Esophagus muscularis mucosa (tissue), 4 donors: ENCODE measurements at regions not wholly inside any gene's neighbourhood (a gene's known extent, or its start where the extent isn't known, plus 50 kb on each side); places are given as distances from the start of the nearest gene placed in this dataset.

Source experiments
- DNase-seq: peaks from one replicate; pipeline ENCODE4 v3.0.0-alpha.2; 2017; ENCODE audit errors: extremely low spot score
- H3K27ac ChIP-seq, 4 donors: fragments of 200-600 bp; sonication (generic); replicated peaks in 1 of 4; 1 replicate in 3 of 4; 2 replicates in 1 of 4; pipeline ENCODE4 v1.5.1; 2016 to 2019; ENCODE audit warnings: mild to moderate bottlenecking in 1 of 4
- H3K27me3 ChIP-seq, 4 donors: fragments of 200-600 bp; sonication (generic); one replicate each; pipeline versions ENCODE4 v1.5.1 to v1.6.0; 2016 to 2019
- H3K36me3 ChIP-seq, 4 donors: fragments of 200-600 bp; sonication (generic); one replicate each; pipeline ENCODE4 v1.5.1; 2016 to 2019
- H3K4me1 ChIP-seq, 4 donors: fragments of 200-600 bp; sonication (generic); one replicate each; pipeline ENCODE4 v1.5.1; 2016 to 2019
- H3K4me3 ChIP-seq, 4 donors: fragments of 200-600 bp; sonication (generic); 1 replicate in 2 of 4; 2 replicates in 2 of 4; pipeline ENCODE4 v1.5.1; 2016 to 2019; ENCODE audit warnings: mild to moderate bottlenecking in 4 of 4, moderate library complexity in 1 of 4
- H3K9me3 ChIP-seq, 4 donors: fragments of 200-600 bp; sonication (generic); 1 replicate in 3 of 4; 2 replicates in 1 of 4; pipeline ENCODE4 v1.5.1; 2016 to 2019
- EP300 ChIP-seq: sonication (generic); formaldehyde crosslinking; IDR thresholded peaks from one replicate; pipeline ENCODE4 v1.6.1; 2017; ENCODE audit warnings: antibody characterized with exemption
- POLR2A ChIP-seq: fragments of 450-650 bp; IDR thresholded peaks from one replicate; pipeline ENCODE4 v1.6.1; 2017; ENCODE audit warnings: antibody characterized with exemption, moderate library complexity, mild to moderate bottlenecking, low read depth
- POLR2AphosphoS5 ChIP-seq, 2 donors: sonication (generic); formaldehyde crosslinking; IDR thresholded peaks; one replicate each; pipeline ENCODE4 v1.6.1; 2017; ENCODE audit warnings: antibody characterized with exemption in 2 of 2
- WGBS: methylation state at CpG from one replicate; pipeline ENCODE4 v1.1.5; 2018; 5-methylcytosine and 5-hydroxymethylcytosine counted together
- intact Hi-C: fragments of 100-400 bp; cut with DNase I; formaldehyde crosslinking; loops from one replicate; pipeline ENCODE4 v1.15.1; 2023
- TF ChIP-seq, protein P1 (sequence below), 3 experiments: fragments of 200-600 bp in 2 of 3; fragments of 450-650 bp in 1 of 3; sonication (generic) in 2 of 3; IDR thresholded peaks; one replicate each; pipeline ENCODE4 v1.5.1; 2017 to 2019; ENCODE audit warnings: antibody characterized with exemption in 3 of 3, mild to moderate bottlenecking in 2 of 3, moderate library complexity in 1 of 3

DNA sequence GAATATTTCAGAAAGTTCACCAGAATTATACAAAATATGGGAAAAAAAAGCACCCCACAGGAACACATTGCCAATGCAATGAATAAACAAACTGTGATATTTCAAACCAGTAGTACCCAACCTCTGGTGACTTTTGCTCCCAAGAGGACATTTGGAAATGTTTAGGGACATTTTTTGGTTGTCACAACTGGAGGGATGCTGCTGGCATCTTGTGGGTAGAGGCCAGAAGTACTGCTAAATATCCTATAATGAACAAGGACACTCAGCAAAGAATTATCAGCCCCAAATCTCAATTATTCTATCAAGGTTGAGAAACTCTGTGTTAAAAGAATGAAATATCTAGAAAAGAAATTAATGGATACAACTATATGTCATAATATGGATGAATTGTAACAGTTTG is 1334.4 kb upstream of the FLRT2 start:
- H3K36me3 ChIP-seq = no peaks in the 10 kb centered on the region

DNA sequence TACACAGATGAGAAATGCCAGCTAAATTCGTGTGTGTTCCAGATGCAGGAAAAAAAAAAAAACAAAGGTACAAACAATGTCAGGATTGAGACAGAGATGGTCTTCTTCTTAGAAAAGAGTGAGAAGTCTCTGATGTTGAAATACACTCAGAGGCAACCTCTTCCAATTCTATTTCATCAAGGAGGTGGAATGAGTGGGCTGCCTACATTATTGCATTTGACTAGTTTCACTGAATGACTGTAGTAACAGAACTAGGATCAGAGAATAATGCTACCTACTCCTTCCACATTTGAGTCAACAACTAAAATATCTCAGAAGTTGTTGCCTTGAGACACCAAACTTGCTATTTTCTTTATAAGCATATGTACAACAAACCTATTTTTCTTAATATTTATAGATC is 1332.2 kb upstream of the FLRT2 start:
- no peak overlapping the region for H3K4me3 ChIP-seq
- H3K27me3 ChIP-seq = no peaks in the 10 kb centered on the region
- TF ChIP-seq, protein P1, sequence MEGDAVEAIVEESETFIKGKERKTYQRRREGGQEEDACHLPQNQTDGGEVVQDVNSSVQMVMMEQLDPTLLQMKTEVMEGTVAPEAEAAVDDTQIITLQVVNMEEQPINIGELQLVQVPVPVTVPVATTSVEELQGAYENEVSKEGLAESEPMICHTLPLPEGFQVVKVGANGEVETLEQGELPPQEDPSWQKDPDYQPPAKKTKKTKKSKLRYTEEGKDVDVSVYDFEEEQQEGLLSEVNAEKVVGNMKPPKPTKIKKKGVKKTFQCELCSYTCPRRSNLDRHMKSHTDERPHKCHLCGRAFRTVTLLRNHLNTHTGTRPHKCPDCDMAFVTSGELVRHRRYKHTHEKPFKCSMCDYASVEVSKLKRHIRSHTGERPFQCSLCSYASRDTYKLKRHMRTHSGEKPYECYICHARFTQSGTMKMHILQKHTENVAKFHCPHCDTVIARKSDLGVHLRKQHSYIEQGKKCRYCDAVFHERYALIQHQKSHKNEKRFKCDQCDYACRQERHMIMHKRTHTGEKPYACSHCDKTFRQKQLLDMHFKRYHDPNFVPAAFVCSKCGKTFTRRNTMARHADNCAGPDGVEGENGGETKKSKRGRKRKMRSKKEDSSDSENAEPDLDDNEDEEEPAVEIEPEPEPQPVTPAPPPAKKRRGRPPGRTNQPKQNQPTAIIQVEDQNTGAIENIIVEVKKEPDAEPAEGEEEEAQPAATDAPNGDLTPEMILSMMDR (IDR thresholded peaks at IDR 0.05) = no peak
- TF ChIP-seq EP300 (no peak), POLR2AphosphoS5 (IDR thresholded peaks at IDR 0.05) (no peak), POLR2A (no peak)
- no peak overlapping the region for H3K27ac ChIP-seq
- intact Hi-C loops = no loop called here
- peaks cover 0 to 3% (median 0%) of the 10 kb centered on the region in 4 donors for H3K9me3 ChIP-seq
- peaks cover 0 to 9% (median 4%) of the 10 kb centered on the region in 4 donors for H3K4me1 ChIP-seq
- no peak for DNase-seq
- 67% methylated on average over 1 of the region's 1 CpG for WGBS
- H3K36me3 ChIP-seq = no peaks in the 10 kb centered on the region

More for the DNA sequence above, 1334.4 kb upstream of the FLRT2 start:
- Histone ChIP-seq H3K27me3 (no peaks in the 10 kb centered on the region), H3K4me3 (no peak overlapping the region), H3K4me1 (no peaks in the 10 kb centered on the region), H3K9me3 (peaks cover 0 to 3% (median 0%) of the 10 kb centered on the region in 4 donors), H3K27ac (no peak overlapping the region)
- intact Hi-C loops = no loop called here
- no peak for TF ChIP-seq POLR2A
- TF ChIP-seq EP300 = no peak
- no peak for TF ChIP-seq POLR2AphosphoS5 (IDR thresholded peaks at IDR 0.05)
- TF ChIP-seq, protein P1 (IDR thresholded peaks at IDR 0.05) = no peak
- no peak for DNase-seq

DNA sequence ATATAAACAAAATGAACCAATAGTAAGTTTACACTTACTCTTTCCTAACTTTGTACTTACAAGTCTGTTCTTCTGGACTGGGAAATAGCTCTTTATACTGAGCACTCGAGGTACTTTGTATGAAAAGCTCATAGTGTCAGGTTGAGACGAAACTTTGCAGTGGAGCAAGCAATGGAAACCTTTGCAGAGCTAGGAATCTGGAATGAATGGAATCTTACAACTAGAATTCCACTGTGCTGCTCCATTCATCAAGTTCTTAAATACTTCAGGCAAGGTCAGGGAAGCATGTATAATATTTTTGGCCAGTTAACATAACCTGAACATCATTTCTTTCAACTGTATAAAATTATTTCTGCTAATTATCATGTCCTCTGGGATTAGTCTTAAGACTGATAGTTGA is 1327.5 kb upstream of the FLRT2 start:
- Histone ChIP-seq H3K9me3 (no peaks in the 10 kb centered on the region), H3K4me1 (peaks cover 0 to 11% (median 5%) of the 10 kb centered on the region in 4 donors), H3K4me3 (no peak overlapping the region), H3K36me3 (no peaks in the 10 kb centered on the region), H3K27ac (no peak overlapping the region), H3K27me3 (no peaks in the 10 kb centered on the region)
- TF ChIP-seq, protein P1 (IDR thresholded peaks at IDR 0.05) = no peak
- no peak for TF ChIP-seq EP300
- TF ChIP-seq POLR2A = no peak
- no peak for TF ChIP-seq POLR2AphosphoS5 (IDR thresholded peaks at IDR 0.05)
- WGBS = 46% methylated on average over 2 of the region's 2 CpGs
- DNase-seq = no peak
- intact Hi-C loops = no loop called here

DNA sequence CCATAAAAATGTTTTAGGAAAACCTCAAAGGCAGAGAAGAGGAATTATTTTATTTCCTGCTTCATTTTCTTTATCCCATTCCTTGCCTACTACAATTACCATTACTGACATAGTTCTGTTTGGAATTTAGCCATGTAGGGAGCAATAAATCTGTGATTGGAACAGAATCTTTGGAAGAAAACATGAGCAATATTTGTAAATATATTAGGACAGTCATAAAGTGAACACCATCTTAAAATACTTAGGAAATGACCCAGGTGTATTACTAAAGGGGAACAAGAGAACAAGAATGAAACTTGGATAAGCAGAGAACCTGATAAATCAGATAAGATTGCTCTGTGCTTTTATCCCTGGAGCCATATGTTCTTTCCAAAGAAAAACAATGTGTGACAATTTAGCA is 1326.0 kb upstream of the FLRT2 start:
- TF ChIP-seq POLR2AphosphoS5 (IDR thresholded peaks at IDR 0.05) (no peak), EP300 (no peak), POLR2A (no peak)
- TF ChIP-seq, protein P1 (IDR thresholded peaks at IDR 0.05) = no peak
- intact Hi-C loops = no loop called here
- Histone ChIP-seq H3K27ac (no peak overlapping the region), H3K4me1 (peaks cover 0 to 11% (median 5%) of the 10 kb centered on the region in 4 donors), H3K27me3 (no peaks in the 10 kb centered on the region), H3K36me3 (no peaks in the 10 kb centered on the region), H3K9me3 (no peaks in the 10 kb centered on the region), H3K4me3 (no peak overlapping the region)
- DNase-seq = no peak

DNA sequence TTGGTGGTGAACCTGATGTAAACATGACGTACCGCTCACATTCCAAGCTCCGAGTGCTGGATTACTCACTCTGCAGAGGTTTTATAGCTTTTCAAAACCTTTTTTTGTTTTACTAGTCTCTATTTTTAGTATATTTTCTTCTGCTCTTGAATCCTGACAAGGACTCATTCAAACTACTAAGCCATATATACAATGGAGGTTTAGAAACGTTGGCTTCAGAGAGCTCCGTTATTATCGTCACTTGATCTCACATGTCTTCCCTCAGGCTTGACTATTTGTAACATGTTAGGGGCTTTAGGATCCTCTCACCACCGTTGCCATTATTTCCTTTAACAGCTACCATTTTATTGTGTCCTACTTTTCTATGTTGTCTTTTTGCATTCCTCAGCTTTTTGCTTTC is 1321.5 kb upstream of the FLRT2 start:
- Histone ChIP-seq H3K27ac (no peak overlapping the region), H3K4me3 (no peak overlapping the region), H3K27me3 (no peaks in the 10 kb centered on the region), H3K36me3 (no peaks in the 10 kb centered on the region), H3K4me1 (peaks cover 0 to 1% (median 0%) of the 10 kb centered on the region in 4 donors), H3K9me3 (no peaks in the 10 kb centered on the region)
- 86% methylated on average over 7 of the region's 7 CpGs for WGBS
- no peak for TF ChIP-seq POLR2A
- DNase-seq = no peak
- intact Hi-C loops = no loop called here
